Choroid plexus epithelial cell (primary cell): ENCODE measurements at regions not wholly inside any gene's neighbourhood (a gene's known extent, or its start where the extent isn't known, plus 50 kb on each side); places are given as distances from the start of the nearest gene placed in this dataset.
"Not testable (repeated sequence)": the region's sequence is repeated elsewhere in the genome, so short reads cannot be mapped to it uniquely, and the experiment has no call there.

Experiments
- DNase-seq: peaks from one replicate; pipeline ENCODE4 v3.0.0-alpha.2; 2010; ENCODE audit warnings: low read depth
- H3K4me3 ChIP-seq: 2 replicates; pipeline ENCODE4 v1.5.1; 2011; ENCODE audit warnings: low read depth, mild to moderate bottlenecking, control low read depth, low read length, moderate library complexity
- CTCF ChIP-seq: conservative IDR thresholded peaks from 2 replicates; pipeline ENCODE4 v1.5.1; 2011; ENCODE audit warnings: low read depth, mild to moderate bottlenecking, control low read depth, inconsistent platforms, low read length, moderate library complexity

DNA sequence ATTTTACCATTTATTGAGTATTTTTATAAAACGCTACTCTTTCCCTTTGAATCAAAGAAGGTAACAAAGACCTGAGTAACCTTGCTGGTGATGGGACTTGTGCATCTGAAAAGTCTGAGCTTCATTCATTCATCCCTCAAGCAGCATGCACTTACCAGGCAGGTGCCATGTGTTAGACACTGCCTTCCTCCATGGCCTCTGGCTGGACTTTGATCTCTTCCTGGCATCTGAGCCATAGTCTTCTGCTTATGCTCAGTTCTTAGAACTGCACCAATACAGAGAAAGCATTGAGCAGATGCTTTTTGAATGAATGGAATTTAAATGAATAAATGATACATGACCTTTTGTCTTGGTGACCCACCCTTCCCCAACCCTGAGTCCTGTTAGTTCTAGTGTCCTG is 251.4 kb upstream of the COPS8 start:
- no peak for DNase-seq
- no peak for TF ChIP-seq CTCF
- no peak overlapping the region for H3K4me3 ChIP-seq

DNA sequence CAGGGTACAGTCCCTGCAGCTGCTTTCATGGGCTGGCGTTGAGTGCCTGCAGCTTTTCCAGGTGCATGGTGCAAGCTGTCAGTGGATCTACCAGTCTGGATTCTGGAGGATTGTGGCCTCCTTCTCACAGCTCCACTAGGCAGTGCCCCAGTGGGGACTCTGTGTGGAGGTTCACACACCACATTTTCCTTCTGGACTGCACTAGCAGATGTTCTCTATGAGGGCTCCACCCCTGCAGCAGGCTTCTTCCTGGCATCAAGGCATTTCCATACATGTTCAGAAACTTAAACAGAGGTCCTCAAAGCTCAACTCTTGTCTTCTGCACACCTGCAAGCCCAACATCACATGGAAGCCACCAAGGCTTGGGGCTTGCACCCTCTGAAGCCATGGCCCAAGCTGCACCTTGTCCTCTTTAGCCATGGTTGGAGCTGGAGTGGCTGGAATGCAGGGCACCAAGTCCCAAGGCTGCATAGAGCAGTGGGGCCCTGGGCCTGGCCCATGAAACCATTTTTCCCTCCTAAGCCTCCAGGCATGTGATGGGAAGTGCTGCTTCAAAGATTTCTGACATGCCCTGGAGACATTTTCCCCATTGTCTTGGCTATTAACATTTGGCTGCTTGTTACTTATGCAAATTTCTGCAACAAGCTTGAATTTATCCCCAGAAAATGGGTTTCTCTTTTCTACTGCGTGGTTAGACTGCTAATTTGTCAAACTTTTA is 250.2 kb upstream of the COPS8 start:
- DNase-seq, result no peak
- TF ChIP-seq CTCF, result no peak
- H3K4me3 ChIP-seq, result no peak overlapping the region

DNA sequence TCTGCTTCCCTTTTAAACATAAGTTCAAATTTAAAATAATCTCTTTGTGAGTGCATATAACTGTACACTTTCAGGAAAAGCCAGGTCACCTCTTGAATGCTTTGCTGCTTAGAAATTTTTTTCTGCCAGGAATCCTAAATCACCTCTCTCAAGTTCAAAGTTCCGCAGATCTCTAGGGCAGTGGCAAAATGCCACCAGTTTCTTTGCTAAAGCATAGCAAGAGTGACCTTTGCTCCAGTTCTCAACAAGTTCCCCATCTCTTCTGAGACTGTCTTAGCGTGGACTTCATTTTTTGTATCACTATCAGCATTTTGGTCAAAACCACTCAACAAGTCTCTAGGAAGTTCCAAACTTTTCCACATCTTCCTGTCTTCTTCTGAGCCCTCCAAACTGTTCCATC is 249.7 kb upstream of the COPS8 start:
- not testable (repeated sequence) for H3K4me3 ChIP-seq, DNase-seq

GRCh38 chr2:236840215-236840614 is 245.5 kb upstream of the COPS8 start:
- TF ChIP-seq CTCF, result no peak
- no peak for DNase-seq
- no peak overlapping the region for H3K4me3 ChIP-seq

GRCh38 chr2:236840857-236841256 is 244.8 kb upstream of the COPS8 start:
- no peak for TF ChIP-seq CTCF
- no peak overlapping the region for H3K4me3 ChIP-seq
- no peak for DNase-seq

DNA sequence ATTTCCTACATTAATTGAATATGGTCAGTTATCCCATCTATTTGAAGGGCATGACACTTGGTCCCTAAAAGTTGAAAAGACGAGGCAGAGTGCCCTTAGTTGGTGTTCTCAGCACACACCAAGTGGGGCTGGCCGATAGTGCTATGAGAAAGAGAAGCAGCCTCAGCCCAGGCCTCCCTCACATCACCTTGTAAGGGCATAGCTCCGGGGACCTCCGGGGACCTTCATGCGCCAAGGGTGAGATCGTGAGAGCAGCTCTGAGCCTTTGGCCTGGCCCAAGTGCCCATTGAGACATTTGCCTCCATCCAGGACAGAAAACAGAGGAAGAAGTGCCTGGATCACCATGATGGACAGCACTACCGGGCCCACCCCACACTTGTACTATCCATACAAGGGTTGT is 244.3 kb upstream of the COPS8 start:
- no peak for DNase-seq
- no peak overlapping the region for H3K4me3 ChIP-seq
- TF ChIP-seq CTCF, result no peak

GRCh38 chr2:236843161-236843968 is 242.3 kb upstream of the COPS8 start:
- no peak overlapping the region for H3K4me3 ChIP-seq
- DNase-seq, result no peak
- no peak for TF ChIP-seq CTCF
